WTC11 (cell line): ENCODE measurements at regions not wholly inside any gene's neighbourhood (a gene's known extent, or its start where the extent isn't known, plus 50 kb on each side); places are given as distances from the start of the nearest gene placed in this dataset.

ENCODE experiments used
- ATAC-seq: fragments of 200-7000 bp; cut with Tn5 transposase; 2 replicates; pipeline ENCODE4 v1.10.0; 2021; ENCODE audit warnings: mild to moderate bottlenecking, moderate library complexity
- CTCF ChIA-PET: fragments of 300-600 bp; sonication (Branson Sonifier 250); formaldehyde crosslinking; loops from one replicate; lab custom pipeline; 2021; ENCODE audit warnings: antibody characterized with exemption; lab: Charles Lee
- POLR2A ChIA-PET: fragments of 350-600 bp; sonication (Branson Sonifier 250); formaldehyde crosslinking; loops from one replicate; lab custom pipeline; 2021; ENCODE audit warnings: antibody characterized with exemption; lab: Charles Lee
- DNase-seq: peaks from one replicate; pipeline ENCODE4 v3.0.0; 2021; ENCODE audit warnings: low spot score
- H3K27ac Mint-ChIP-seq: 2 replicates; pipeline ENCODE4 v1.8.0; 2021; ENCODE audit warnings: mixed read lengths
- H3K27me3 Mint-ChIP-seq: 2 replicates; pipeline ENCODE4 v1.8.0; 2021; ENCODE audit warnings: low read depth, mild to moderate bottlenecking, moderate library complexity, mixed read lengths
- H3K36me3 Mint-ChIP-seq: 2 replicates; pipeline ENCODE4 v1.8.0; 2021; ENCODE audit warnings: mixed read lengths
- H3K4me1 Mint-ChIP-seq: 2 replicates; pipeline ENCODE4 v1.8.0; 2022; ENCODE audit warnings: mixed read lengths
- H3K4me3 Mint-ChIP-seq: 2 replicates; pipeline ENCODE4 v1.8.0; 2021; ENCODE audit warnings: mild to moderate bottlenecking, moderate library complexity, mixed read lengths
- H3K9me3 Mint-ChIP-seq: 2 replicates; pipeline ENCODE4 v1.8.0; 2021; ENCODE audit warnings: mixed read lengths
- AFF4 ChIP-seq: sonication (generic); formaldehyde crosslinking; IDR thresholded peaks from 2 replicates; pipeline ENCODE4 v1.8.1; 2023; ENCODE audit warnings: mild to moderate bottlenecking, missing genetic modification reagents, borderline replicate concordance
- ATF1 ChIP-seq: sonication (generic); formaldehyde crosslinking; IDR thresholded peaks from 2 replicates; pipeline ENCODE4 v1.8.1; 2023; ENCODE audit warnings: mild to moderate bottlenecking, moderate library complexity, missing genetic modification reagents
- CREB1 ChIP-seq: sonication (generic); formaldehyde crosslinking; IDR thresholded peaks from 2 replicates; pipeline ENCODE4 v1.8.0; 2023; ENCODE audit warnings: mild to moderate bottlenecking, missing genetic modification reagents
- FOXP1 ChIP-seq: sonication (generic); formaldehyde crosslinking; IDR thresholded peaks from 2 replicates; pipeline ENCODE4 v1.8.0; 2022; ENCODE audit warnings: missing genetic modification reagents, mild to moderate bottlenecking, moderate library complexity, borderline replicate concordance
- FOXP4 ChIP-seq: sonication (generic); formaldehyde crosslinking; IDR thresholded peaks from 2 replicates; pipeline ENCODE4 v1.8.0; 2022; ENCODE audit warnings: mild to moderate bottlenecking, missing genetic modification reagents
- GTF2I ChIP-seq: fragments of 250-450 bp; sonication (Bioruptor Pico); conservative IDR thresholded peaks from 2 replicates; pipeline ENCODE4 v1.4.0; 2021; ENCODE audit warnings: mild to moderate bottlenecking
- HMGA2 ChIP-seq: fragments of 250-450 bp; sonication (Bioruptor Pico); IDR thresholded peaks from 2 replicates; pipeline ENCODE4 v1.4.0; 2021; ENCODE audit warnings: mild to moderate bottlenecking, moderate library complexity
- HMGXB4 ChIP-seq: sonication (generic); formaldehyde crosslinking; IDR thresholded peaks from 2 replicates; pipeline ENCODE4 v1.8.1; 2023; ENCODE audit warnings: mild to moderate bottlenecking, moderate library complexity, missing genetic modification reagents
- JUN ChIP-seq: sonication (generic); formaldehyde crosslinking; IDR thresholded peaks from 2 replicates; pipeline ENCODE4 v1.8.0; 2023; ENCODE audit warnings: mild to moderate bottlenecking, missing genetic modification reagents
- MLX ChIP-seq: sonication (generic); formaldehyde crosslinking; IDR thresholded peaks from 2 replicates; pipeline ENCODE4 v1.8.1; 2023; ENCODE audit warnings: mild to moderate bottlenecking, missing genetic modification reagents, moderate library complexity
- MXD4 ChIP-seq: fragments of 250-450 bp; sonication (Bioruptor Pico); IDR thresholded peaks from 2 replicates; pipeline ENCODE4 v1.8.0; 2021; ENCODE audit warnings: mild to moderate bottlenecking, moderate library complexity, borderline replicate concordance
- NFE2L1 ChIP-seq: sonication (generic); formaldehyde crosslinking; IDR thresholded peaks from 2 replicates; pipeline ENCODE4 v1.8.1; 2023; ENCODE audit warnings: missing genetic modification reagents
- NR1H2 ChIP-seq: sonication (generic); formaldehyde crosslinking; IDR thresholded peaks from 2 replicates; pipeline ENCODE4 v1.9.0; 2021; ENCODE audit warnings: mild to moderate bottlenecking, moderate library complexity, missing genetic modification reagents
- NR2C2 ChIP-seq: sonication (generic); formaldehyde crosslinking; IDR thresholded peaks from 2 replicates; pipeline ENCODE4 v1.8.0; 2022; ENCODE audit warnings: mild to moderate bottlenecking, missing genetic modification reagents
- PRDM15 ChIP-seq: sonication (generic); formaldehyde crosslinking; IDR thresholded peaks from 2 replicates; pipeline ENCODE4 v1.8.0; 2022; ENCODE audit warnings: missing genetic modification reagents
- RELA ChIP-seq: sonication (generic); formaldehyde crosslinking; IDR thresholded peaks from 2 replicates; pipeline ENCODE4 v1.8.1; 2022; ENCODE audit warnings: missing genetic modification reagents, mild to moderate bottlenecking, borderline replicate concordance
- TEAD1 ChIP-seq: sonication (generic); formaldehyde crosslinking; IDR thresholded peaks from 2 replicates; pipeline ENCODE4 v1.8.0; 2022; ENCODE audit warnings: mild to moderate bottlenecking, missing genetic modification reagents
- TP53 ChIP-seq: sonication (generic); formaldehyde crosslinking; IDR thresholded peaks from 2 replicates; pipeline ENCODE4 v1.8.1; 2023; ENCODE audit warnings: mild to moderate bottlenecking, missing genetic modification reagents
- ZBTB43 ChIP-seq: sonication (generic); formaldehyde crosslinking; IDR thresholded peaks from 2 replicates; pipeline ENCODE4 v1.8.1; 2023; ENCODE audit warnings: mild to moderate bottlenecking, missing genetic modification reagents
- ZNF263 ChIP-seq: sonication (generic); formaldehyde crosslinking; IDR thresholded peaks from 2 replicates; pipeline ENCODE4 v1.8.1; 2022; ENCODE audit warnings: low read depth, mild to moderate bottlenecking, moderate library complexity, missing genetic modification reagents
- ZNF317 ChIP-seq: sonication (generic); formaldehyde crosslinking; IDR thresholded peaks from 2 replicates; pipeline ENCODE4 v1.8.1; 2023; ENCODE audit warnings: low read depth, mild to moderate bottlenecking, moderate library complexity, missing genetic modification reagents, borderline replicate concordance

GRCh38 chr10:33676606-33677339 is 342.3 kb upstream of the NRP1 start (continued):
- TF ChIP-seq AFF4 (CRISPR knock-in tag) = no peak
- no peak for TF ChIP-seq PRDM15
- TF ChIP-seq TP53 = no peak
- TF ChIP-seq NR2C2 (CRISPR knock-in tag) = no peak
- no peak for TF ChIP-seq ATF1 (CRISPR knock-in tag)
- TF ChIP-seq GTF2I (CRISPR knock-in tag) = no peak
- TF ChIP-seq CREB1 = no peak
- no peak for TF ChIP-seq ZBTB43
- no peak for TF ChIP-seq JUN (CRISPR knock-in tag)

GRCh38 chr10:33674986-33675599 is 340.6 kb upstream of the NRP1 start:
- peaks cover 26% of the 10 kb centered on the region for H3K9me3 Mint-ChIP-seq
- peaks cover 4% of the 10 kb centered on the region for H3K4me1 Mint-ChIP-seq
- H3K4me3 Mint-ChIP-seq = no peak overlapping the region
- H3K36me3 Mint-ChIP-seq = peaks cover 13% of the 10 kb centered on the region
- DNase-seq (no peak), ATAC-seq (no peak)
- no peak overlapping the region for H3K27ac Mint-ChIP-seq
- CTCF ChIA-PET = no interaction called here
- H3K27me3 Mint-ChIP-seq = no peaks in the 10 kb centered on the region
- POLR2A ChIA-PET = no interaction called here
- no peak for TF ChIP-seq ZNF263 (CRISPR knock-in tag)
- no peak for TF ChIP-seq ZBTB43
- TF ChIP-seq RELA (CRISPR knock-in tag) = no peak
- no peak for TF ChIP-seq TEAD1
- no peak for TF ChIP-seq ZNF317
- TF ChIP-seq NR1H2 = no peak
- no peak for TF ChIP-seq MXD4 (CRISPR knock-in tag)
- no peak for TF ChIP-seq FOXP4 (CRISPR knock-in tag)
- TF ChIP-seq NFE2L1 (CRISPR knock-in tag) = no peak
- no peak for TF ChIP-seq NR2C2 (CRISPR knock-in tag)
- TF ChIP-seq HMGXB4 (CRISPR knock-in tag) = no peak
- no peak for TF ChIP-seq HMGA2
- TF ChIP-seq CREB1 = no peak
- TF ChIP-seq FOXP1 (CRISPR knock-in tag) = no peak
- TF ChIP-seq MLX (CRISPR knock-in tag) = no peak
